Esophagus mucosa (tissue), 1 donor: ENCODE measurements at regions not wholly inside any gene's neighbourhood (a gene's known extent, or its start where the extent isn't known, plus 50 kb on each side); places are given as distances from the start of the nearest gene placed in this dataset.
"Not testable (repeated sequence)": the region's sequence is repeated elsewhere in the genome, so short reads cannot be mapped to it uniquely, and the experiment has no call there.

Experiments used
- ATAC-seq: fragments of 200-7000 bp; cut with Tn5 transposase; one replicate; pipeline ENCODE4 v1.9.1; 2020
- donor health status: DM: yes; HTN: yes; CAD: no.

- not testable (repeated sequence) for ATAC-seq
Measured at GRCh38 chr16:25561723-25562122, 130.0 kb upstream of the HS3ST4 start.

- ATAC-seq = not testable (repeated sequence)
Measured at GRCh38 chr16:25556968-25557312, 134.8 kb upstream of the HS3ST4 start.

DNA sequence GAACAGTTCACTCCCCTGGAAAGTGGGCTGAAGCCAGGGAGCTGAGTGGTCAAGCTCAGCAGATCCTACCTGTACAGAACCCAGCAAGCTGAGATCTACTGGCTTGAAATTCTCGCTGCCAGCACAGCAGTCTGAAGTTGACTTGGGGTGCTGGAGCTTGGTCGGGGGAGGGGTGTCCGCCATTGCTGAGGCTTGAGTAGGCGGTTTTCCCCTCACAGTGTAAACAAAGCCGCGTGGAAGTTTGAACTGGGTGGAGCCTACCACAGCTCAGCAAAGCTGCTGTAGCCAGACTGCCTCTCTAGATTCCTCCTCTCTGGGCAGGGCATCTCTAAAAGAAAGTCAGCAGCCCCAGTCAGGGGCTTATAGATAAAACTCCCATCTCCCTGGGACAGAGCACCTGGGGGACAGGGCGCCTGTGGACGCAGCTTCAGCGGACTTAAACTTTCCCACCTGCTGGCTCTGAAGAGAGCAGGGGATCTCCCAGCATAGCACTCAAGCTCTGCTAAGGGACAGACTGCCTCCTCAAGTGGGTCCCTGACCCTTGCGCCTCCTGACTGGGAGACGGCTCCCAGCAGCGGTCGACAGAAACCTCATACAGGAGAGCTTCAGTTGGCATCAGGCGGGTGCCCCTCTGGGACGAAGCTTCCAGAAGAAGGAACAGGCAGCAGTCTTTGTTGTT is 135.3 kb upstream of the HS3ST4 start:
- not testable (repeated sequence) for ATAC-seq

- ATAC-seq = no peak
Measured at GRCh38 chr16:25553711-25554436, 137.9 kb upstream of the HS3ST4 start.

- no peak for ATAC-seq
Measured at GRCh38 chr16:25550647-25551046, 141.1 kb upstream of the HS3ST4 start.

GRCh38 chr16:25546791-25547190 is 145.0 kb upstream of the HS3ST4 start:
- ATAC-seq = no peak

GRCh38 chr16:25544294-25544693 is 147.5 kb upstream of the HS3ST4 start:
- no peak for ATAC-seq

DNA sequence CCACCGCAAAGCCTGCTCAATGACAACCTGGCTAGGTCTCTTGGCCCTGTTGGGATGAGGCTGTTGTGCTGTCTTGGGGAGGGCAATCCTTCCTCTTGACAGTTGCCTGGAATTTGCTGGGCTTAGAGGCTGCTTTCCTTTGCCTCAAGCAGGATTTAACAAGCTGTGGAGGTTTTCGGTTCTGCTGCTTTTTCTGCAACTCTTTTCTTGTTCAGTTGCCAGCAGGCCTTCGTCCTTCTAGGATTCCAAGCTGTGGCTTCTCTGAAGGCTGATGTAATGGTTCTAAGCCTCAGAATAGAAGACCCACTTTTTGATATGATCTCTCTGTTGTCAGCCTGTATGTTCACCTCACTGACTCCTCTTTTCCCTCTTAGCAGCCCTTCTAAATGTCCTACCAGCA is 149.5 kb upstream of the HS3ST4 start:
- no peak for ATAC-seq

DNA sequence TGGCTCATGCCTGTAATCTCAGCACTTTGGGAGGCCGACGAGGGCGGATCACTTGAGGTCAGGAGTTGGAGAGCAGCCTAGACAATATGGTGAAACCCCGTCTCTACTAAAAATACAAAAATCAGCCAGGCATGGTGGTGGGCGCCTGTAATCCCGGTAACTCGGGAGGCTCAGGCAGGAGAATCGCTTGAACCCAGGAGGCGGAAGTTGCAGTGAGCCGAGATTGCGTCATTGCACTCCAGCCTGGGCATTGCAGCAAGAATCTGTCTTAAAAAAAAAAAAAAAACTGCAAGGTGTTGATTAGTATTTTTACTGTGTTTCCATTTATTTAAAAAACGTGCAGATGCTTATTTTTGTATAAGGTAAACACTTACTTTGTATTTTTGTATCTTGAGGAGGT is 152.0 kb upstream of the HS3ST4 start:
- not testable (repeated sequence) for ATAC-seq

DNA sequence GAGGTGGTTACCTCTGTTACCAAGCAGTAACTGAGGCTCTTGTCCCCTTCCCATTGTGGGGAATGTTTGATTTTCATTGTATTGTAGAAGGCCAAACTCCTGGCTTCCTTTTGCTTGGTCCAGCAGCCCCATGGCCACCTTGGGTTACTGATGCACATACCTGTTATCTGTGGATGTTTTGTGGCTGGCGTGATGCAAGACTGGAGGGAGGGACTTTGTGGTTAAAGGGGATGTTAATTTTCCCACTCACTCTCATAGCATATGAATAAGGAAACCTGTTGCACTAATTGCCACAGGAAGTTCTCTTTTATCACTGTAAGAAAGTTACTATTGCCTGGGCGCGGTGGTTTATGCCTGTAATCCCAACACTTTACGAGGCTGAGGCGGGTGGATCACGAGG is 168.6 kb upstream of the HS3ST4 start:
- no peak for ATAC-seq

DNA sequence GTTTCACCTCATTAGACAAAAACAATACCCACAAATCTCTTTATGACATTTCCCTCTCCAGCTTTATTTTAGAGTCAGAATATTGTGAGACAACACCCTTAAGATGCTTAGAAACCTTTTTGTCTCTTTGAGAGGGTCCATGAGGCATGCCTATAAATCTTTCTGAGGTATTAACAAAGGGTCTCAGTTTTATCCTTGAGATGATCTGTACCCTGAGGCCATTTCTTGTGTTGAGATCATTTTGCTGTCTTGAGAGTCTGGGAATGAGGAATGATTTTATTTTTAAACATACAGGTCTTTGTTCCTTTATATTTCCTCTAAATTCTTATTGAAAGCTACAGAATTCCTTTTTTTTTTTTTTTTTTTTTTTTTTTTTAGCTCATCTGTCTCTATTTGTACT is 179.7 kb upstream of the HS3ST4 start:
- ATAC-seq = no peak

- no peak for ATAC-seq
Measured at GRCh38 chr16:25509456-25509855, 182.3 kb upstream of the HS3ST4 start.

GRCh38 chr16:25501530-25502255 is 190.1 kb upstream of the HS3ST4 start:
- ATAC-seq = no peak

DNA sequence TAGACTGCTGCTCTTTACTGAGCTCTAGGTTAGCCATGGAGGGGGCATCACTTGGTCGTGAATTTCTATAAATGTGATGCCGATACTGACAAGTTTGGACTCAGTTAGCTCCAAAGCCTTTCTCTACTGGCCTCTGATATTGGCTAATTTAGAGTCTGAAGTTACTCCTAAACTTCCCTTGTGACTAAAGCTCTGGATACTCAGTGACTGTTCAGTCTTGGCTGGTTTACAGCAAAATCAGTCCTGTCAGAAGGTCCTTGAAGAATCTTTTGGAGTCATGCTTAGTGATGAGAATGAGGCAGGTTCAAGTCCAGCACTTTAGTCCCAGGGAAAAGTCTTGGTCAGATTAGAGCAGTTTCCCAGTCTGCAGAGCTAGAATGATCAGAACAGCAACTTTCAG is 197.5 kb upstream of the HS3ST4 start:
- ATAC-seq = no peak

DNA sequence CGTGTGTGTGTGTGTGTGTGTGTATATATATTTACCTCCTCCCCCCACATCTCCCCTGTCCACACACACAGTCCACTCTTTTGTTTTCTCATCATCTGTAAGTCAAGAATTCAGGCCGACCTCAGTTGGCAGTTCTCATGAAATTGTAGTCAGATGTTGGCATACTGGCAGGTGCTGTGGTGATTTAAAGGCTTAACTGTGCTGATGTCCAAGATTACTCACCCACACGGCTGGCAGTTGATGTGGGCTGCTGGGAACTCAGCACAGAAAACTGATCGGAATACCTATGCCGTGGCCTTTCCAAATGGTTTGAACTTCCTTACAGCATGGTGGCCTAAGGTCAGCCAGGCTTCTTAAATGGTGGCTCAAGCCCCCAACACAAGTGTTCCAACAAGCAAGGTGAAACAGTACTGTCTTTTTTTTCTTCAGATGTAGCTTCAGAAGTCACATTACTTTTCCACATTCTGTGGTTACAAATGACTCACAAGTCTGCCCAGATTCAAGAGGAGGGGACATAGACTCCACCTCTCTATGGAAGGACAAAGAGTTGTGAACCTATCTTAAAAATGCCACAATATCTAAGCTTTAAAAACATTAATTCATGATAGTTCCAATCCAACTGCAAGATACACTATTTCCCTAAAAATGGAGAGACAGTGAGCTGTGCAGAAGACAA is 198.5 kb upstream of the HS3ST4 start:
- peak; percentile 78 for ATAC-seq

GRCh38 chr16:25488435-25488834 is 203.3 kb upstream of the HS3ST4 start:
- ATAC-seq = no peak

GRCh38 chr16:25487888-25488287 is 203.9 kb upstream of the HS3ST4 start:
- no peak for ATAC-seq

- ATAC-seq = no peak
Measured at GRCh38 chr16:25481636-25482035, 210.1 kb upstream of the HS3ST4 start.

DNA sequence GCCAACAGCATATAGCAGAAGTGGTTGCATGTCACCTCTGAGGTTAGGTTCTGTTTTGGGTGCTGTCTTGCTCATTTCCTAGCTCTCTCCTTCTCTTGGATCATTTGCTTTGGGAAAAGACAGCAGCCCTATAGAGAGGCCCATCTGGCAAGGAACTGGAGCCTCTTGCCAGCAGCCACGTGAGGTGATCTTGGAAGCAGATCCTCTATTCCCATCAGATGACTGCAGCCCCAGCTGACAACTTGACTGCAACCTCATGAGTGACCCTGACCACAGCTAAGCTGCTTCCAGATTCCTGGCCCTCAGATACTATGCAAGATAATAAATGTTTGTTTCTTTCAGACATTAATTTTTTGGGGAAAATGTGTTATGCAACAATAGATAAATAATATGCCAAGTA is 213.3 kb upstream of the HS3ST4 start:
- no peak for ATAC-seq

DNA sequence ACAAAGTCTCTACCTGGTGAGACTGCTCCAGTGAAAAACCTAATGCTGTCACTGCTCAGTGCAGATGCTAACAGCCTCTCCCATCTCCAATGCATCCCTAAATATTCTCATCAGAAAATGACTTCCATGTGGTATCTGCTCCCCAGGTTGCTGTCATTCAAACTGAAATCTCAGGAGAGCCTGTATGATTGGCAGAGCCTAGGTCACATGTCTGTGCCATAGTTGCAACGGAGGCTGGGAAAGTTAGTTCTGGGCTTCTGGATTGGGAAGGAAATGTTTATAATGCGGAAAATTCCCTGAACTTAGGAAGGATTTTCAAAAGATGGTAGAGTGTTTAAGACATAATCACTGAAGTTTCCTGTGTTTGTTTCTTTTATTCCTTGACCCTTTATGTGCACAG is 206.4 kb upstream of the ZKSCAN2 start:
- no peak for ATAC-seq

GRCh38 chr16:25449802-25450201 is 192.2 kb upstream of the ZKSCAN2 start:
- no peak for ATAC-seq

DNA sequence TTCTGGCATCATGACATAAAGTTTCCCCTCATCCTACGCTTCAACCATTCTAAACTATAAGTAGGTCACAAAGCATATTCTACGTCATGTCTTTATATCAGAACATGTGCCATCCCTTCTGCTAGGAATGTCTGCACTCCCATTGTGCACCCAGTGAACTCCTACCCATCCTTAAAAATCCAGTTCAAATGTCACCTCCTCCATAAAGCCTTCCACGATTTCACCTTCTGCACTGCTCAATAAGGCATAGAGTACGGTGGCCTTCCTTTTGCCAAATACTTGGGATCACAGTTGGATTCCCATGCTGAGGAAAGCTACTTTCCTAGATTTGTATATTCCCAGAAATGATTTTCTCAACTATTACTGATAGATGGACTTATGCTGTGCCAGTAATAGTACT is 186.3 kb upstream of the ZKSCAN2 start:
- ATAC-seq = no peak

GRCh38 chr16:25434064-25434463 is 176.4 kb upstream of the ZKSCAN2 start:
- ATAC-seq = no peak
